ENCODE measurements at regions not wholly inside any gene's neighbourhood (a gene's known extent, or its start where the extent isn't known, plus 50 kb on each side); places are given as distances from the start of the nearest gene placed in this dataset.

GRCh38 chr16:18072161-18072560 lies 264.4 kb downstream of the NPIPA8 start:
- Histone ChIP-seq H3K4me2 (replicated peaks; ENCODE audit: low read depth, low read length, poor library complexity, severe bottlenecking) (no peak overlapping the region), H2AFZ (ENCODE audit: insufficient read depth, low read depth, low read length, poor library complexity, severe bottlenecking) (no peak overlapping the region), H3K9ac (ENCODE audit: low read length) (no peak overlapping the region), H3K36me3 (replicated peaks in 1 of 2; ENCODE audit: control extremely low read depth in 1 of 2, control insufficient read depth in 1 of 2, extremely low read depth in 1 of 2, insufficient read depth in 2 of 2, low read length in 1 of 2) (no peaks in the 10 kb centered on the region), H3K27ac (ENCODE audit: low read length in 2 of 2) (no peak overlapping the region), H3K4me3 (ENCODE audit: control extremely low read depth in 1 of 5, extremely low read depth in 1 of 5, insufficient read depth in 1 of 5, low read depth in 2 of 5, low read length in 4 of 5) (no peak overlapping the region), H3K79me2 (ENCODE audit: control insufficient read depth, insufficient read depth, low read length) (no peaks in the 10 kb centered on the region), H3K9me3 (ENCODE audit: control extremely low read depth in 1 of 3, control insufficient read depth in 2 of 3, insufficient read depth in 1 of 3, low read length in 2 of 3) (no peaks in the 10 kb centered on the region), H4K20me1 (ENCODE audit: control insufficient read depth, insufficient read depth, low read length, poor library complexity, severe bottlenecking) (no peaks in the 10 kb centered on the region), H3K4me1 (ENCODE audit: control insufficient read depth in 2 of 2, insufficient read depth in 2 of 2, low read length in 2 of 2) (no peaks in the 10 kb centered on the region), H3K27me3 (replicated peaks in 1 of 4; ENCODE audit: control extremely low read depth in 1 of 4, control insufficient read depth in 3 of 4, insufficient read depth in 4 of 4, low read length in 3 of 4) (no peaks in the 10 kb centered on the region)
- ChIA-PET CTCF (no interaction called here), POLR2A (no interaction called here)
- H3K27ac Mint-ChIP-seq: no peak overlapping the region
- TF ChIP-seq CTCF (IDR thresholded peaks at IDR 0.05) (no peak), EZH2 (IDR thresholded peaks at IDR 0.05; ENCODE audit: borderline replicate concordance, insufficient read depth, low read depth, low read length, poor library complexity, severe bottlenecking) (no peak)
- H3K4me1 Mint-ChIP-seq: no peaks in the 10 kb centered on the region
- DNase-seq (no peak), ATAC-seq (ENCODE audit: low read depth) (no peak)
- no CpG with 5 or more reads among the region's 1 CpG for WGBS (ENCODE audit: insufficient coverage)
- H3K9me3 Mint-ChIP-seq (ENCODE audit: insufficient read depth): peaks cover 7% of the 10 kb centered on the region
- no peak overlapping the region for H3K4me3 Mint-ChIP-seq
- no peaks in the 10 kb centered on the region for H3K27me3 Mint-ChIP-seq
- intact Hi-C loops (cut with micrococcal nuclease): no loop called here

- H2AFZ ChIP-seq (ENCODE audit: insufficient read depth, low read depth, low read length, poor library complexity, severe bottlenecking): no peak overlapping the region
- ChIA-PET POLR2A (no interaction called here), CTCF (no interaction called here)
- no peak overlapping the region for H3K4me3 Mint-ChIP-seq
- no peaks in the 10 kb centered on the region for H3K79me2 ChIP-seq (ENCODE audit: control insufficient read depth, insufficient read depth, low read length)
- DNase-seq: no peak
- H3K4me1 Mint-ChIP-seq: no peaks in the 10 kb centered on the region
- no peaks in the 10 kb centered on the region for H3K36me3 ChIP-seq (replicated peaks in 1 of 2; ENCODE audit: control extremely low read depth in 1 of 2, control insufficient read depth in 1 of 2, extremely low read depth in 1 of 2, insufficient read depth in 2 of 2, low read length in 1 of 2)
- H3K4me2 ChIP-seq (replicated peaks; ENCODE audit: low read depth, low read length, poor library complexity, severe bottlenecking): no peak overlapping the region
- H3K27ac Mint-ChIP-seq: no peak overlapping the region
- H3K9me3 Mint-ChIP-seq (ENCODE audit: insufficient read depth): peaks cover 12% of the 10 kb centered on the region
- H3K4me1 ChIP-seq (ENCODE audit: control insufficient read depth in 2 of 2, insufficient read depth in 2 of 2, low read length in 2 of 2): no peaks in the 10 kb centered on the region
- intact Hi-C loops (cut with micrococcal nuclease): no loop called here
- no peak overlapping the region for H3K27ac ChIP-seq (ENCODE audit: low read length in 2 of 2)
- TF ChIP-seq EZH2 (IDR thresholded peaks at IDR 0.05; ENCODE audit: borderline replicate concordance, insufficient read depth, low read depth, low read length, poor library complexity, severe bottlenecking): no peak
- TF ChIP-seq CTCF (IDR thresholded peaks at IDR 0.05): no peak
- no peak overlapping the region for H3K9ac ChIP-seq (ENCODE audit: low read length)
- no peak for ATAC-seq (ENCODE audit: low read depth)
- no peaks in the 10 kb centered on the region for H3K9me3 ChIP-seq (ENCODE audit: control extremely low read depth in 1 of 3, control insufficient read depth in 2 of 3, insufficient read depth in 1 of 3, low read length in 2 of 3)
- no peaks in the 10 kb centered on the region for H4K20me1 ChIP-seq (ENCODE audit: control insufficient read depth, insufficient read depth, low read length, poor library complexity, severe bottlenecking)
- no peaks in the 10 kb centered on the region for H3K27me3 Mint-ChIP-seq
- no peaks in the 10 kb centered on the region for H3K27me3 ChIP-seq (replicated peaks in 1 of 4; ENCODE audit: control extremely low read depth in 1 of 4, control insufficient read depth in 3 of 4, insufficient read depth in 4 of 4, low read length in 3 of 4)
- no peak overlapping the region for H3K4me3 ChIP-seq (ENCODE audit: control extremely low read depth in 1 of 5, extremely low read depth in 1 of 5, insufficient read depth in 1 of 5, low read depth in 2 of 5, low read length in 4 of 5)
These were observed 266.9 kb downstream of the NPIPA8 start for GRCh38 chr16:18069683-18070082.

Data from B cell (primary cell).